Hematopoietic multipotent progenitor cell treated with erythropoietin and hydrocortisone succinate and interleukin-3 and kit ligand, for 6 days (in vitro differentiated cells): ENCODE measurements at regions not wholly inside any gene's neighbourhood (a gene's known extent, or its start where the extent isn't known, plus 50 kb on each side); places are given as distances from the start of the nearest gene placed in this dataset.

Experiments
- DNase-seq: peaks from one replicate; pipeline ENCODE4 v3.0.0-alpha.2; 2015

- no peak for DNase-seq
These were observed 172.3 kb upstream of the TBCA start for GRCh38 chr5:77948476-77948875.

GRCh38 chr5:77947041-77947428, 170.9 kb upstream of the TBCA start:
- no peak for DNase-seq

- DNase-seq = no peak
These were observed 170.4 kb upstream of the TBCA start for GRCh38 chr5:77946381-77947040.

GRCh38 chr5:77945874-77946273, 169.7 kb upstream of the TBCA start:
- no peak for DNase-seq

- DNase-seq = no peak
These were observed 168.7 kb upstream of the TBCA start for GRCh38 chr5:77944757-77945340.

- no peak for DNase-seq
These were observed 167.7 kb upstream of the TBCA start for GRCh38 chr5:77943851-77944250.

- DNase-seq = no peak
These were observed 166.6 kb upstream of the TBCA start for GRCh38 chr5:77942578-77943239.

- peak; percentile 39 for DNase-seq
These were observed 161.1 kb upstream of the TBCA start for GRCh38 chr5:77937015-77937908.

- DNase-seq = no peak
These were observed 160.2 kb upstream of the TBCA start for GRCh38 chr5:77936365-77936693.

- peak; percentile 82 for DNase-seq
These were observed 159.6 kb upstream of the TBCA start for GRCh38 chr5:77935506-77936364.

GRCh38 chr5:77928776-77929300, 152.7 kb upstream of the TBCA start:
- no peak for DNase-seq

- no peak for DNase-seq
These were observed 150.2 kb upstream of the TBCA start for GRCh38 chr5:77926337-77926736.

GRCh38 chr5:77925503-77925902, 149.4 kb upstream of the TBCA start:
- no peak for DNase-seq

GRCh38 chr5:77924081-77924480, 147.9 kb upstream of the TBCA start:
- DNase-seq = no peak

GRCh38 chr5:77923666-77924065, 147.5 kb upstream of the TBCA start:
- no peak for DNase-seq

GRCh38 chr5:77921094-77921768, 145.1 kb upstream of the TBCA start:
- no peak for DNase-seq

- no peak for DNase-seq
These were observed 144.4 kb upstream of the TBCA start for GRCh38 chr5:77920359-77921058.

GRCh38 chr5:77915346-77915745, 139.2 kb upstream of the TBCA start:
- DNase-seq = no peak

GRCh38 chr5:77912721-77913120, 136.6 kb upstream of the TBCA start:
- DNase-seq = no peak

GRCh38 chr5:77910602-77911188, 134.6 kb upstream of the TBCA start:
- DNase-seq = no peak

GRCh38 chr5:77909237-77909636, 133.1 kb upstream of the TBCA start:
- no peak for DNase-seq
